ENCODE measurements at regions not wholly inside any gene's neighbourhood (a gene's known extent, or its start where the extent isn't known, plus 50 kb on each side); places are given as distances from the start of the nearest gene placed in this dataset.

DNA sequence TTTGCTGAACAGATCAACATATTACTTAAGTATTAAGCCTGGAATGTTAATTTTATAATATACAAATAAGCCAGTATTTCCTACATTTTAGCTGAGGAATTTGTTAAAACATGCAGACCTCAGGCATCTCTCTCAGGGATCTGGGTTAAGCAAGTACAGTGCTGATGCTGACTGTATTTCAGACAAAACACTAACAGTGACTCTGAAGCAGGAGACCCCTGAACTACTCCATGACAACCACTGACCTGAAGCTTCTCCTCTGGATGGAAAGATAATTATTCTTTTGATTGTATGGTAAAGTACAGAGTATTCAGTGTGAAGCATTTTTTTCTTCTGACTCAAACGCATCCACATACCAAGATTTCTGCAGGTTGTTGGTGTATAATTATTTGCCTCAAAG is 680.8 kb downstream of the LIG4 start:
- no peak overlapping the region for H3K4me2 ChIP-seq
- no peak overlapping the region for H3K4me3 ChIP-seq (ENCODE audit: low read depth in 2 of 2, low read length in 1 of 2)
- 81% methylated on average over 1 of the region's 1 CpG for WGBS (ENCODE audit: low lambda C conversion rate)
- H4K20me1 ChIP-seq (ENCODE audit: insufficient read depth) = peaks cover 5% of the 10 kb centered on the region; the same call in 1 of the 2 replicates
- no peaks in the 10 kb centered on the region for H3K9me2 ChIP-seq
- no peak overlapping the region for H3K27ac ChIP-seq (ENCODE audit: low read depth in 2 of 2, low read length in 1 of 2)
- ChIA-PET POLR2A (no interaction called here), CTCF (no interaction called here)
- H3K27me3 ChIP-seq (ENCODE audit: insufficient read depth) = no peaks in the 10 kb centered on the region
- no peak overlapping the region for H2AFZ ChIP-seq (ENCODE audit: low read depth)
- no peaks in the 10 kb centered on the region; a peak in 1 of 4 replicates for H3K4me1 ChIP-seq (ENCODE audit: control insufficient read depth in 1 of 2, insufficient read depth in 2 of 2, low read depth in 1 of 2, low read length in 1 of 2)
- TF ChIP-seq TEAD4 (IDR thresholded peaks at IDR 0.05; ENCODE audit: borderline replicate concordance, insufficient read depth) (no peak), CHD2 (IDR thresholded peaks at IDR 0.05; ENCODE audit: low read length, partially characterized antibody) (no peak), NFIC (IDR thresholded peaks at IDR 0.05; ENCODE audit: borderline replicate concordance) (no peak), FOSL2 (IDR thresholded peaks at IDR 0.05; ENCODE audit: borderline replicate concordance, low read depth) (no peak), FOXM1 (IDR thresholded peaks at IDR 0.05; ENCODE audit: low read depth) (no peak), POLR2AphosphoS5 (IDR thresholded peaks at IDR 0.05; ENCODE audit: low read depth, low read length) (no peak), SMC3 (IDR thresholded peaks at IDR 0.05; ENCODE audit: low read depth, low read length) (no peak), EP300 (IDR thresholded peaks at IDR 0.05; ENCODE audit: borderline replicate concordance in 1 of 2, low read depth in 1 of 2, low read length in 1 of 2) (no peak), RAD21 (IDR thresholded peaks at IDR 0.05; ENCODE audit: low read length) (no peak), TAF1 (IDR thresholded peaks at IDR 0.05; ENCODE audit: borderline replicate concordance, low read depth, low read length) (no peak), GATA2 (CRISPR knock-in tag; IDR thresholded peaks at IDR 0.05) (no peak), RFX5 (IDR thresholded peaks at IDR 0.05; ENCODE audit: low read length) (no peak), FOXJ3 (CRISPR knock-in tag; IDR thresholded peaks at IDR 0.05) (no peak), RXRA (IDR thresholded peaks at IDR 0.05; ENCODE audit: borderline replicate concordance, low read depth) (no peak), ELF1 (IDR thresholded peaks at IDR 0.05) (no peak)
- TF ChIP-seq, protein P1, sequence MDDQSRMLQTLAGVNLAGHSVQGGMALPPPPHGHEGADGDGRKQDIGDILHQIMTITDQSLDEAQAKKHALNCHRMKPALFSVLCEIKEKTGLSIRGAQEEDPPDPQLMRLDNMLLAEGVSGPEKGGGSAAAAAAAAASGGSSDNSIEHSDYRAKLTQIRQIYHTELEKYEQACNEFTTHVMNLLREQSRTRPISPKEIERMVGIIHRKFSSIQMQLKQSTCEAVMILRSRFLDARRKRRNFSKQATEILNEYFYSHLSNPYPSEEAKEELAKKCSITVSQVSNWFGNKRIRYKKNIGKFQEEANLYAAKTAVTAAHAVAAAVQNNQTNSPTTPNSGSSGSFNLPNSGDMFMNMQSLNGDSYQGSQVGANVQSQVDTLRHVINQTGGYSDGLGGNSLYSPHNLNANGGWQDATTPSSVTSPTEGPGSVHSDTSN (IDR thresholded peaks at IDR 0.05) = no peak
- TF ChIP-seq, protein P2, sequence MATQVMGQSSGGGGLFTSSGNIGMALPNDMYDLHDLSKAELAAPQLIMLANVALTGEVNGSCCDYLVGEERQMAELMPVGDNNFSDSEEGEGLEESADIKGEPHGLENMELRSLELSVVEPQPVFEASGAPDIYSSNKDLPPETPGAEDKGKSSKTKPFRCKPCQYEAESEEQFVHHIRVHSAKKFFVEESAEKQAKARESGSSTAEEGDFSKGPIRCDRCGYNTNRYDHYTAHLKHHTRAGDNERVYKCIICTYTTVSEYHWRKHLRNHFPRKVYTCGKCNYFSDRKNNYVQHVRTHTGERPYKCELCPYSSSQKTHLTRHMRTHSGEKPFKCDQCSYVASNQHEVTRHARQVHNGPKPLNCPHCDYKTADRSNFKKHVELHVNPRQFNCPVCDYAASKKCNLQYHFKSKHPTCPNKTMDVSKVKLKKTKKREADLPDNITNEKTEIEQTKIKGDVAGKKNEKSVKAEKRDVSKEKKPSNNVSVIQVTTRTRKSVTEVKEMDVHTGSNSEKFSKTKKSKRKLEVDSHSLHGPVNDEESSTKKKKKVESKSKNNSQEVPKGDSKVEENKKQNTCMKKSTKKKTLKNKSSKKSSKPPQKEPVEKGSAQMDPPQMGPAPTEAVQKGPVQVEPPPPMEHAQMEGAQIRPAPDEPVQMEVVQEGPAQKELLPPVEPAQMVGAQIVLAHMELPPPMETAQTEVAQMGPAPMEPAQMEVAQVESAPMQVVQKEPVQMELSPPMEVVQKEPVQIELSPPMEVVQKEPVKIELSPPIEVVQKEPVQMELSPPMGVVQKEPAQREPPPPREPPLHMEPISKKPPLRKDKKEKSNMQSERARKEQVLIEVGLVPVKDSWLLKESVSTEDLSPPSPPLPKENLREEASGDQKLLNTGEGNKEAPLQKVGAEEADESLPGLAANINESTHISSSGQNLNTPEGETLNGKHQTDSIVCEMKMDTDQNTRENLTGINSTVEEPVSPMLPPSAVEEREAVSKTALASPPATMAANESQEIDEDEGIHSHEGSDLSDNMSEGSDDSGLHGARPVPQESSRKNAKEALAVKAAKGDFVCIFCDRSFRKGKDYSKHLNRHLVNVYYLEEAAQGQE (IDR thresholded peaks at IDR 0.05; ENCODE audit: low read depth, low read length) = no peak
- TF ChIP-seq, protein P3, sequence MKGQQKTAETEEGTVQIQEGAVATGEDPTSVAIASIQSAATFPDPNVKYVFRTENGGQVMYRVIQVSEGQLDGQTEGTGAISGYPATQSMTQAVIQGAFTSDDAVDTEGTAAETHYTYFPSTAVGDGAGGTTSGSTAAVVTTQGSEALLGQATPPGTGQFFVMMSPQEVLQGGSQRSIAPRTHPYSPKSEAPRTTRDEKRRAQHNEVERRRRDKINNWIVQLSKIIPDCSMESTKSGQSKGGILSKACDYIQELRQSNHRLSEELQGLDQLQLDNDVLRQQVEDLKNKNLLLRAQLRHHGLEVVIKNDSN (IDR thresholded peaks at IDR 0.05; ENCODE audit: borderline replicate concordance, low read depth) = no peak
- TF ChIP-seq, protein P4, sequence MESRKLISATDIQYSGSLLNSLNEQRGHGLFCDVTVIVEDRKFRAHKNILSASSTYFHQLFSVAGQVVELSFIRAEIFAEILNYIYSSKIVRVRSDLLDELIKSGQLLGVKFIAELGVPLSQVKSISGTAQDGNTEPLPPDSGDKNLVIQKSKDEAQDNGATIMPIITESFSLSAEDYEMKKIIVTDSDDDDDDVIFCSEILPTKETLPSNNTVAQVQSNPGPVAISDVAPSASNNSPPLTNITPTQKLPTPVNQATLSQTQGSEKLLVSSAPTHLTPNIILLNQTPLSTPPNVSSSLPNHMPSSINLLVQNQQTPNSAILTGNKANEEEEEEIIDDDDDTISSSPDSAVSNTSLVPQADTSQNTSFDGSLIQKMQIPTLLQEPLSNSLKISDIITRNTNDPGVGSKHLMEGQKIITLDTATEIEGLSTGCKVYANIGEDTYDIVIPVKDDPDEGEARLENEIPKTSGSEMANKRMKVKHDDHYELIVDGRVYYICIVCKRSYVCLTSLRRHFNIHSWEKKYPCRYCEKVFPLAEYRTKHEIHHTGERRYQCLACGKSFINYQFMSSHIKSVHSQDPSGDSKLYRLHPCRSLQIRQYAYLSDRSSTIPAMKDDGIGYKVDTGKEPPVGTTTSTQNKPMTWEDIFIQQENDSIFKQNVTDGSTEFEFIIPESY (IDR thresholded peaks at IDR 0.05; ENCODE audit: borderline replicate concordance, low read depth) = no peak
- no peaks in the 10 kb centered on the region for H3F3A ChIP-seq (replicated peaks; ENCODE audit: insufficient read depth)
- peaks cover 23% of the 10 kb centered on the region for H3K79me2 ChIP-seq (ENCODE audit: insufficient read depth)
- H3K9me3 ChIP-seq = no peaks in the 10 kb centered on the region
- no peak overlapping the region for H3K9ac ChIP-seq
- DNase-seq = no peak
- H3K36me3 ChIP-seq (replicated peaks in 1 of 2; ENCODE audit: control insufficient read depth in 1 of 2, insufficient read depth in 2 of 2, low read length in 1 of 2) = no peaks in the 10 kb centered on the region
